GM18505 (cell line): ENCODE measurements at regions not wholly inside any gene's neighbourhood (a gene's known extent, or its start where the extent isn't known, plus 50 kb on each side); places are given as distances from the start of the nearest gene placed in this dataset.
A peak's percentile ranks its signal among the peaks of the same experiment; 100 is the strongest.
"Not testable (repeated sequence)": the region's sequence is repeated elsewhere in the genome, so short reads cannot be mapped to it uniquely, and the experiment has no call there.

ENCODE experiments used
- ATAC-seq: cut with Tn5 transposase; IDR thresholded peaks from one replicate; pipeline ENCODE4 v1.9.1; 2021; ENCODE audit not compliant: unreplicated experiment
- POLR2A ChIP-seq: IDR thresholded peaks from 4 replicates; pipeline ENCODE4 v1.6.1; 2011; ENCODE audit warnings: borderline replicate concordance; ENCODE audit not compliant: insufficient read depth, insufficient read length; ENCODE audit errors: extremely low read depth

GRCh38 chr10:63675171-63675570, 154.0 kb downstream of the REEP3 start:
- ATAC-seq: no peak
- no peak for TF ChIP-seq POLR2A

GRCh38 chr10:63677001-63677400, 155.8 kb downstream of the REEP3 start:
- no peak for ATAC-seq

GRCh38 chr10:63680545-63680944, 159.3 kb downstream of the REEP3 start:
- not testable (repeated sequence) for ATAC-seq

More at GRCh38 chr10:63677001-63677400, 155.8 kb downstream of the REEP3 start:
- TF ChIP-seq POLR2A: no peak

GRCh38 chr10:63681993-63682697, 160.9 kb downstream of the REEP3 start:
- no peak for TF ChIP-seq POLR2A
- ATAC-seq: no peak

DNA sequence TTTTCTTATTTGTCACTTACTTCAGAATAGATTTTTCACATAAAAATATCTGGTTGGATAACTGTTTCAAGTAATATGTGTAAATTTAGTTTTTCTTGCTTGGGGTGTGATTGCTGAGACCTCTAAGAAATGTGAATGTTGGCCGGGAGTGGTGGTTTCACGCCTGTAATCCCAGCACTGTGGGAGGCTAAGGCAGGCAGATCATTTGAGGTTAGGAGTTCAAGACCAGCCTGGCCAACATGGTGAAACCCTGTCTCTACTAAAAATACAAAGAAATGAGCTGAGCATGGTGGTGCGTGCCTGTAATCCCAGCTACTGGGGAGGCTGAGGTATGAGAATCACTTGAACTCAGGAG, 161.5 kb downstream of the REEP3 start:
- ATAC-seq: not testable (repeated sequence)

DNA sequence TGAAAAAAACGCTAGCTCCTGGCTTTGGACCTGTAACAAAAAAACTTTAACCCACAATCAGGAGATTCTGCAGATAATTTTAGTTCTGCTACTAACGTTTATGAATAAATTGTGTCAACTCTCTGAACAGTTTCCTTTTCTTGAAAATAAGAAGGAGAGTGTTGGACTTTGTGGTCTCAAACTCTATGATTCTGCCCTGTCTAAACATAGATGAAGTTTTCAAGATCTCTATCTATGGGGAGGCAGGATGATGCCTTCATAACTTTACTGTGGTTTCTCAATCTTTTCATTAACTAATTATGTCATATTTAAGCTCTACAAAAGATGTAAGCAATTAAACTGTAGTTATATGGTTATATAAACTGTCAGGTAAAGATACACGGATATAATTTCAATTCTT, 162.0 kb downstream of the REEP3 start:
- no peak for TF ChIP-seq POLR2A
- no peak for ATAC-seq

DNA sequence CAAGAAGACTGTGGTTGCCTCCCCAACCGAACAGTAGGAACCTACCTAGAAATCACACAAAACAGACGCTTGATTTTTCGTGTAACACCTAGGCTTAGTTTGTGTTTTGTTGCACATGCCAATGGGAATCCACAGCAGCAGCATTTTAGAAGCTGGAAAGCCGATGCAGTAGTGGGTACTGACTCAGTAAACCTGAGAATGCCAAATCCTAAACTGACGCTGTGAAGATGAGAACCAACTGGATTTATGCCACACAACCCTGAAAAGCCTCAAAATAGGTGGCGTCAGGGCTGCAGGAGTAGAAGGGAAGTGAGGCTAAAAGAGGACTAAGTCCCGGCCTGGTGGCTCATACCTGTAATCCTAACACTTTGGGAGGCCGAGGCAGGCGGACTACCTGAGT, 162.5 kb downstream of the REEP3 start:
- no peak for TF ChIP-seq POLR2A
- ATAC-seq: no peak

DNA sequence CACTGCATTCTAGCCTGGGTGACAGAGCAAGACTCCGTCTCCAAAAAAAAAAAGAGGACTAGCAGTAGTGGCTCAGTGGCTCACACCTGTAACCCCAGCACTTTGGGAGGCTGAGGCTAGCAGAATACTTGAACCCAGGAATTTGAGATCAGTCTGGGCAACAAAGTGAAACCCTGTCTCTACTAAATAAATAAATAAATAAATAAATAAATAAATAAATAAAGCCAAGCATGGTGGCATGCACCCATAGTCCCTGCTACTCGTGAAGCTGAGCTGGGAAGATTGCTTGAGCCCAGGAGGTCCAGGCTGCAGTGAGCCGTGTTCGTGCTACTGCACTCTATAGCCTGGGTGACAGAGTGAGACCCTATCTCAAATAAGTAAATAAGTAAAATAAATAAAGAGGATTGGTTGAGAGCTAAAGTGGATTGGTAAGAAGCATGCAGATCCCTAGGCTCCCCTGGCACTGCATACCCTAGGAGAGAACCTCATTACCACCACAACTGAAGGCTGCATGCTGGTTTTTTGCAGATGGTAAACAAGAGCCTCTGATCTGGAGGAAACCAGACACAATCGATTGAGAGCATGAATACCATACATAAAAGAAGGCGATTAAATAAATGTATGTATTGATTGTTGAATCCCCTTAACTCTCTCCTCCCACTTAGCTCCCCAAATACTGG, 163.2 kb downstream of the REEP3 start:
- no peak for ATAC-seq
- TF ChIP-seq POLR2A: no peak

DNA sequence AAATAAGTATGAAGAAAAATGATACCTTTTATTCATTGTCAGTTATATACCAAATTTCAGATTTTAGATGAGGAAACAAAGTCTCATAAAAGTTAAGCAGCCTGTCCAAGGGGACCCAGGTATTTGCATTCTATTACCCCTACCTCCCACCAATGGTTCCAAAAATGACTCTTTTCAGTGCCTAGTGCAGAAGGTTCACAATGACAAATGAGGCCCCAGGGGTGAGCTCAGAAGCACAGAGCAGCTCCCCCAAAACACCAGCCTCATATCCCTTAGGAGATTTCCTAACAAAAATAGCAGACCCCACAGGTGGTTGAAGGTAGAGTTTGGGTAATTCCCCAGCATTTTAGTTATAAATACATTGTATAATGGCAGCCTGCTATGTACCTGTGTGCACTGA, 168.6 kb downstream of the REEP3 start:
- no peak for TF ChIP-seq POLR2A
- no peak for ATAC-seq

- TF ChIP-seq POLR2A: no peak
- ATAC-seq: no peak
Measured at GRCh38 chr10:63692220-63692896, 171.2 kb downstream of the REEP3 start.

GRCh38 chr10:63693021-63693420, 171.8 kb downstream of the REEP3 start:
- not testable (repeated sequence) for ATAC-seq

- no peak for ATAC-seq
- TF ChIP-seq POLR2A: no peak
Measured at GRCh38 chr10:63696205-63696604, 175.0 kb downstream of the REEP3 start.

- no peak for TF ChIP-seq POLR2A
Measured at GRCh38 chr10:63697956-63698786, 177.0 kb downstream of the REEP3 start.

GRCh38 chr10:63698787-63699150, 177.6 kb downstream of the REEP3 start:
- peak; percentile 5 for ATAC-seq
- TF ChIP-seq POLR2A: no peak

More at GRCh38 chr10:63697956-63698786, 177.0 kb downstream of the REEP3 start:
- peak; percentile 87 for ATAC-seq
